Amygdala (tissue), 56 donors: ENCODE measurements at regions not wholly inside any gene's neighbourhood (a gene's known extent, or its start where the extent isn't known, plus 50 kb on each side); places are given as distances from the start of the nearest gene placed in this dataset.

ENCODE experiments used
- DNase-seq, 56 donors: peaks; one replicate each; lab custom pipeline; 2025; lab: John Stamatoyannopoulos, UW

DNA sequence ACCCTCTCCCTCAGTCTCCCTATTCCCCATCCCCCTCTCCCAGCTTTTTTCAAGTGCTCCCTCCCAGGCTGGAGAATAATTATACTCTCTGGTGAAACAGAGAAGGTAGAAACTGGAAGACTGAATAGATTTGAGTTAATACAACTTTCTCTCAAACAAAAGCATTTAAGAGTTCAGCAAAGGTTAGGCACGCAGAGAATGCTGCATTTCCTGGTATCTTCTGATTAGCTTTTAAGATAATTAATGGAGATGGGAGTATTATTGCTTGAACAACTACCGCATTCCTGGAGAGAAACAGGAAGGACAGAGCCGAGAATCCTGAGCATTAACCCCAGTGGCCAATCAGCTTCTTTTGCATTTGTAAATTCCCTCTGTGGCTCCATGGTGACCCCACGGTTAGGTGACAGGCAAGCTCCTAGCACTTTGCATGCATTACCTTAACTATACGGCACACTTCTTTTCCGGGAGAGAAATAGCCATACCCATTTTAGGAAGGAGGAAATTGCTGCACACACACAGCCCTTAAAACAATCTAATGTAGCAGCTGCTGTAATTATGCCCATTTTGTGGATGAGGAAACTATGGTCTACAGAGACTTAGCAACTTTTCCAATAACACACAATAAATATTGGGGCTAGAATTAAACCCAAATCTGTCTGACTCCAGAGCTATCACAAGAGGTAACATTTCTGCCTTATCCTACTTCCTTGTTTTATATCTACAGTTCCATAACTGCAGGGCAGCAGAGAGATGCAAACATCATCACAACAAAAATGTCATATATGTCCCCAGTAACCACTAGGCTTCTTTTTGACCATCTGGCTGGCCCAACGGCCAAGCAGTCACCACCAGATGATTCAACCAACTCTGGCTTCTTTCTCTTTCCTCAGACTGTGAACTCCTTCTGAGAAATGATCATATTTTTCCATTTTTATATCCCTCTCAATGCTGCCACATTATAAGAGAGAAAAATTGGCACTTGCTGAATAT, 169.9 kb downstream of the CD24 start:
- no peak for DNase-seq

GRCh38 chr6:106803188-106803587, 171.3 kb downstream of the CD24 start:
- no peak for DNase-seq

DNA sequence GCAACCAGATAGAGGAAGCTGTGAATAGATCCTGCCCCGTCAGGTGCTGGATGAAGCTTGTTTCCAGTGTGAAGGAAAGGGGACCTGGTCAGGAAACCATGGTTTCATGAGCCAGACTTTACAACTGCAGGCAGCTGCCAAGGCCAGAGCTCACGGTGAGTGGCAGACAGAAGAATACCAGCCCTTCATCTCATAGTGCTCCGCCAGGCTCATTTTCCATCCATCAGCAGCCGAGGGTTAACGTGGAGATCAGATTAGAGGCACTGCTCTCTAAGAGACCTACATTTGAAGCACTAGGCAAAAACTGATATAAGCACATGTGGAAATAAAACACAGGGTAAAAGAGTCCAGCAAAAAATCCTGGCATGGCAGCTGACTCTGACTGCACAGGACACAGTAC, 172.4 kb downstream of the CD24 start:
- no peak for DNase-seq

GRCh38 chr6:106801256-106801655, 171.9 kb downstream of the QRSL1 start:
- DNase-seq, result no peak

DNA sequence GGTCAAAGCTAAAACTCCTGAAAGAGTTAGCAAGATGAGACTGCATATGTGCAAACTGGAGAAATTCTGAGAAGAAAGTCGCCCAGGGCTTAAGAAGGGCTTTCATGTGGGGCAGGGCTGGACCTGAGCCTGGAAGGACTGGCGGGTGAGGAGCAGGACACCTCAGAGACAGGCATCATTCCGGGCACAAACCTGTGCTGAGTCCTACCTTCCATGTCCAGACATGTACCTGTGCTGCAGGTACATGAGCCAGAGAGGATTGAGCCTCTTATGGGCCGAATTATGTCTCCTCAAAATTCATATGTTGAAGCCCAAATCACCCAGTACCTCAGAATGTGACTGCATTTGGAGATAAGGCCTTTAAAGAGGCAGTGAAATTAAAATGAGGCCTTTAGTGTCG, 171.0 kb downstream of the QRSL1 start:
- DNase-seq, result no peak

GRCh38 chr6:106799031-106799894, 169.9 kb downstream of the QRSL1 start:
- DNase-seq, result no peak

GRCh38 chr6:106797186-106797585, 167.8 kb downstream of the QRSL1 start:
- DNase-seq, result no peak

DNA sequence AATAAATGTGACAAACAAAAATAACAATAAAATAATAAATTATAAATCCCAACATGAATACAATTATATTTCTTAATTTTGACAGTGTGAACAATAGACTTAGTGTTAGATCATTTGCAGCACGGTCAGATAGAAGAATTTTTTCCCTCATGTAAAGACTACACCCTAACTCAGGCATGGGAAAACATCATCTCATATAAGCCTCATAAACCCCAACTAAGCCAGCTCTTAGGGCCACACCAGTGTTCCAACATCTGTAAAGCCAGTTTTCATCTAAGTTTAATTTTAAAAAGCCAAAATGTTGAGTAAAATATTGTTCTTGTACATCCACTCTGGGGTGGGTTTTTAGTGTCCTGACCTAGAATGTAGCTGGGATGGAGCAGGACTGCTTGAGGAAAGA, 167.4 kb downstream of the QRSL1 start:
- no peak for DNase-seq

DNA sequence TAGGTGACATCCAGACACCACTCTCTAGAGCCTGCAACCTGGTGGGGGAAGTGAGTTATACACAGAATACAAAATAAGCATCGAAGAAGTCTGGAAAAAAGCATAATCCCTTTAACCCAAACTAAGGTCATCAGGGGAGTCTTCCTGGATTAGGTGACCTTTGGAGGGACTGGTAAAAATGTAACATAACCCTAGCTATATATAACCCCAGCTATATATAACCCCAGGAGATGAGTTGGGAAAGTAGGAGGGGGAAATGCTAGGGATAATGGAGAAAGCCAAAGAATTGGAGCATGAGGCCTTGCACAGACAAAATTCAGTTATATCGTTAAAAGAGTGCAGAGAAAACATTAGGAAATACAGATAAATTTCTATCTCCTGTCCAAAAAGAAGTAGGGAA, 164.8 kb downstream of the QRSL1 start:
- DNase-seq, result no peak

DNA sequence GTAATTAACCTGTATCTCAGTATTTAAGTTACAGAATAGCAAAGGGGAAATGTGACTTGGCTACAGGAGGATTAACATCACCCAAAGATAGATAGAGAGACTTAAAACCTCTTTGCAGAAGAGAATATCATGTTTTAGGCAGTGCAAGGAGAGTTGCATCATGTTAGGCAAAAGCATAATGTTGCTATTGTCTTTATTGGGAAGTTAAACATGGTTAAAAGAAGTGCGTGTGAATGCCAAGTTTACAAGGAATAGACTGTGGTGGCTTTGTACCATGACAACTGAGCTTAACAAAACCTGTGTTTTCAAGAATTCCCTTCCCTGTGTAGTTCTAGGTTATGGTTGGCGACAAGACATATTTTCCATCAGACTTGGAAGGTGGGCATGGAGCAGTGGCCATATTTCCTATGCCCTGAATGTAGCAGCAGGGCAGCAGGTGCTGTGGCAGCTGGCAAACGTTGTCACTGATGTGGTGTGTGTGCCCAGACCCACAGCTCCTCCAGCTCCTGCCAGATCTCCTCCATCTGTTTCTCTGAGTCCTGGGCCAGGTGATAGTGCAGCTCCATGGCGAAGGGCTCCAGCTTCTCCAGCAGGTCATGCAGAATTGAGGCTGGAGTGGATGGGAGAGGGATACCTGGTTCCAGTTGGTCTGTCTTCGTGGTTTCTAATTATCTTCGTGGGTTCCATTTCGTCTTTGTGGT, 163.3 kb downstream of the QRSL1 start:
- no peak for DNase-seq

- DNase-seq, result no peak
Measured at GRCh38 chr6:106790935-106791334, 161.6 kb downstream of the QRSL1 start.

- DNase-seq, result no peak
Measured at GRCh38 chr6:106790149-106790770, 160.9 kb downstream of the QRSL1 start.

DNA sequence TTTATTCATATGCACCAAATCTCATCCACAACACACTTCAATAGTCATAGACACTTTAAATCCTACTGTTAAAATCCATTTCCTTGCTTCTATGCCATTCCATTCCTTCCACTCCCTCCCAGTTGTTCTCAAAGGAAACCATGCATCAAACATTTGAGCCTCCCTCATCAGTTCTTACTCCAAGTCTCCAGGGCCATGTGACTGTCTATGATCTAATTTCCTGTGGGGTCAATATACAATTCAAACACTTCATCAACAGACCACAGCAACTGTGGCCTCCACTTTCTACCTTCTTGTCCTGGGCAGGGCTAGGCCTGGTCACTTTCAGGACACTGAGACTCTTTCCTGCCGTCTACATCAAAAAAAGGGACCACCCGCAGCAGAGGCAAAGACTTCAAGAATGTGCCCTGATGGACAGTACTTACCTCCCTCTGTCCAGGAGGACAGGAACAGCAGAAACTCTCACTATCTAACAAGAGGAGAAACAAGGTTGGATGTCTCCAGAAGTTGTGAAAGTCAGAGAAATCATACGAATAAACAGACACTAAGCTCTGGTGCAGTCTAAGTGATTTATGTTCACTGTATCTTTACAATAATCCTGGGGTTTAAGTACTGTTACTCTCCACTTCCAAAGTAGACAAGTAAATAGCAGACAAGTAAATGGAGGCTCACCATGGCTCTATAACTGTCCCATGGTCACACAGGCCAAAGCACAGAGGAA, 160.2 kb downstream of the QRSL1 start:
- DNase-seq, result no peak

DNA sequence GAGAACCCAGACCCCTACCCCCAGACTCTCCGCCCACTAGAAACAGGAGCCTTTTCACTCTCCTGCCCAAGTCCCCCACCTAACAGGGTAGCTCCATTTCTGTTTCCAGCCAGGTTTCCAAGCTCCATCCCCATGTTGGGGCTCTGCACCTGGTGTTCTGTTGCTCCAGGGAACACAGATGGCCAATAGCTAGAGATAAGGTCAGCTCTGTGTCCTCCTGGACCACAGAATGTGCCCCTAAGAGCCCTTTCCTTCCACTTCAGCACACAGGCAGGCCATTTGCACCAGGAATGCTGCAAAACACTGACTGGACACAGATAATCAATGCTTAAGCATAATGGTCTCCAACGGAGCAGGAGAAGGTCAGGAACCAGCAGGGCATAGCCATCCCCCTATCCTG, 159.4 kb downstream of the QRSL1 start:
- no peak for DNase-seq

GRCh38 chr6:106787327-106788196, 158.2 kb downstream of the QRSL1 start:
- no peak for DNase-seq

DNA sequence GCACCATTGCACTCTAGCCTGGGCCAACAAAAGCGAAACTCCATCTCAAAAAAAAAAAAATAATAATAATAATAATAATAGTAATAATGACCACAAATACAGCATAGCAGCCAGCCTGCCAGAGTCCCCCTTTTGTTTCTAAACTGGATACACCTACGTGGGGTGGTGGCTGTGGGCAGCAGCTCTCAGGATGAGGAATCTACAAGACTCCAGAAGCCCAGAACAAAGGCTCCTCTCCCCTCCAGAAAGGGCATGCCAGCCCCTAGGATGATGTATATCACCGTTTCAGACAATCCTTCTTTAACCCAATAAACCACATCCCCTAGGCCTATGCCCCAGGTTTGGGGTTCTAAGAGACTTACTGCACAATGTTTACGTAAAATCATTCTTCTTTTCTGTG, 155.9 kb downstream of the QRSL1 start:
- DNase-seq, result no peak

GRCh38 chr6:106783640-106784566, 154.5 kb downstream of the QRSL1 start:
- DNase-seq, result no peak
